Glutamatergic neuron (in vitro differentiated cells): ENCODE measurements at regions not wholly inside any gene's neighbourhood (a gene's known extent, or its start where the extent isn't known, plus 50 kb on each side); places are given as distances from the start of the nearest gene placed in this dataset.

Experiments used
- DNase-seq: peaks from one replicate; pipeline ENCODE4 v3.0.0; 2022
- H3K27ac Mint-ChIP-seq: one replicate; pipeline ENCODE4 v1.8.0; 2020; ENCODE audit warnings: mild to moderate bottlenecking, mixed read lengths, inconsistent platforms; ENCODE audit not compliant: unreplicated experiment
- H3K27me3 Mint-ChIP-seq: one replicate; pipeline ENCODE4 v1.8.0; 2020; ENCODE audit warnings: mild to moderate bottlenecking, moderate library complexity, mixed read lengths, inconsistent platforms; ENCODE audit not compliant: unreplicated experiment
- H3K36me3 Mint-ChIP-seq: one replicate; pipeline ENCODE4 v1.8.0; 2020; ENCODE audit warnings: mild to moderate bottlenecking, mixed read lengths, inconsistent platforms; ENCODE audit not compliant: unreplicated experiment
- H3K4me1 Mint-ChIP-seq: one replicate; pipeline ENCODE4 v1.8.0; 2020; ENCODE audit warnings: mild to moderate bottlenecking, low read depth, mixed read lengths, inconsistent platforms; ENCODE audit not compliant: unreplicated experiment
- H3K4me3 Mint-ChIP-seq: one replicate; pipeline ENCODE4 v1.8.0; 2020; ENCODE audit warnings: mild to moderate bottlenecking, mixed read lengths, inconsistent platforms; ENCODE audit not compliant: unreplicated experiment
- H3K9me3 Mint-ChIP-seq: one replicate; pipeline ENCODE4 v1.8.0; 2020; ENCODE audit warnings: mild to moderate bottlenecking, moderate library complexity, mixed read lengths, inconsistent platforms; ENCODE audit not compliant: unreplicated experiment
- CTCF ChIP-seq: fragments of 200-600 bp; sonication (generic); IDR thresholded peaks from one replicate; pipeline ENCODE4 v1.5.0; 2021; ENCODE audit not compliant: partially characterized antibody, unreplicated experiment

GRCh38 chr4:140233791-140234696, 80.1 kb upstream of the MAML3 start:
- H3K4me1 Mint-ChIP-seq: peaks cover 26% of the 10 kb centered on the region
- peaks cover 4% of the 10 kb centered on the region for H3K9me3 Mint-ChIP-seq
- no peak overlapping the region for H3K4me3 Mint-ChIP-seq

GRCh38 chr4:140229881-140230280, 75.9 kb upstream of the MAML3 start:
- no peak for TF ChIP-seq CTCF
- no peak for DNase-seq
- Mint-ChIP-seq H3K27me3 (no peaks in the 10 kb centered on the region), H3K36me3 (no peaks in the 10 kb centered on the region), H3K9me3 (no peaks in the 10 kb centered on the region), H3K27ac (no peak overlapping the region), H3K4me1 (peaks cover 3% of the 10 kb centered on the region), H3K4me3 (no peak overlapping the region)

More at GRCh38 chr4:140233791-140234696, 80.1 kb upstream of the MAML3 start:
- Mint-ChIP-seq H3K36me3 (no peaks in the 10 kb centered on the region), H3K27me3 (peaks cover 8% of the 10 kb centered on the region), H3K27ac (no peak overlapping the region)
- no peak for TF ChIP-seq CTCF
- no peak for DNase-seq

GRCh38 chr4:140227286-140227685, 73.3 kb upstream of the MAML3 start:
- TF ChIP-seq CTCF: no peak
- no peak for DNase-seq
- no peaks in the 10 kb centered on the region for H3K36me3 Mint-ChIP-seq
- H3K27ac Mint-ChIP-seq: no peak overlapping the region
- no peaks in the 10 kb centered on the region for H3K4me1 Mint-ChIP-seq
- no peak overlapping the region for H3K4me3 Mint-ChIP-seq
- H3K9me3 Mint-ChIP-seq: no peaks in the 10 kb centered on the region
- no peaks in the 10 kb centered on the region for H3K27me3 Mint-ChIP-seq

GRCh38 chr4:140223056-140223810, 69.2 kb upstream of the MAML3 start:
- DNase-seq: no peak
- no peak for TF ChIP-seq CTCF
- H3K4me1 Mint-ChIP-seq: no peaks in the 10 kb centered on the region
- peaks cover 2% of the 10 kb centered on the region for H3K27me3 Mint-ChIP-seq
- no peaks in the 10 kb centered on the region for H3K36me3 Mint-ChIP-seq
- no peak overlapping the region for H3K27ac Mint-ChIP-seq
- H3K9me3 Mint-ChIP-seq: no peaks in the 10 kb centered on the region
- no peak overlapping the region for H3K4me3 Mint-ChIP-seq

- H3K27me3 Mint-ChIP-seq: peaks cover 2% of the 10 kb centered on the region
- H3K4me1 Mint-ChIP-seq: no peaks in the 10 kb centered on the region
- no peak overlapping the region for H3K4me3 Mint-ChIP-seq
- TF ChIP-seq CTCF: no peak
- DNase-seq: no peak
- H3K36me3 Mint-ChIP-seq: no peaks in the 10 kb centered on the region
- no peaks in the 10 kb centered on the region for H3K9me3 Mint-ChIP-seq
- no peak overlapping the region for H3K27ac Mint-ChIP-seq
Observed at GRCh38 chr4:140222171-140222570, 68.2 kb upstream of the MAML3 start.
